Right lobe of liver (tissue), 4 donors: ENCODE measurements at regions not wholly inside any gene's neighbourhood (a gene's known extent, or its start where the extent isn't known, plus 50 kb on each side); places are given as distances from the start of the nearest gene placed in this dataset.

Experiments
- POLR2A ChIP-seq: fragments of 450-650 bp; IDR thresholded peaks from one replicate; pipeline ENCODE4 v1.6.1; 2017; ENCODE audit warnings: antibody characterized with exemption, mild to moderate bottlenecking
- TF ChIP-seq, protein P1 (sequence below), 4 donors: fragments of 200-600 bp in 3 of 4; fragments of 450-650 bp in 1 of 4; IDR thresholded peaks; one replicate each; pipeline versions ENCODE4 v1.5.1 to v1.8.0; 2016 to 2022; ENCODE audit warnings: antibody characterized with exemption in 4 of 4, mild to moderate bottlenecking in 2 of 4
- donor health status: DM: no; HTN: no; CAD: no.
- donor health status: DM: no; HTN: no; CAD: no.
- donor health status: DM: no; HTN: yes; CAD: no.

GRCh38 chr4:116243431-116243830 is 841.9 kb downstream of the TRAM1L1 start:
- TF ChIP-seq, protein P1, sequence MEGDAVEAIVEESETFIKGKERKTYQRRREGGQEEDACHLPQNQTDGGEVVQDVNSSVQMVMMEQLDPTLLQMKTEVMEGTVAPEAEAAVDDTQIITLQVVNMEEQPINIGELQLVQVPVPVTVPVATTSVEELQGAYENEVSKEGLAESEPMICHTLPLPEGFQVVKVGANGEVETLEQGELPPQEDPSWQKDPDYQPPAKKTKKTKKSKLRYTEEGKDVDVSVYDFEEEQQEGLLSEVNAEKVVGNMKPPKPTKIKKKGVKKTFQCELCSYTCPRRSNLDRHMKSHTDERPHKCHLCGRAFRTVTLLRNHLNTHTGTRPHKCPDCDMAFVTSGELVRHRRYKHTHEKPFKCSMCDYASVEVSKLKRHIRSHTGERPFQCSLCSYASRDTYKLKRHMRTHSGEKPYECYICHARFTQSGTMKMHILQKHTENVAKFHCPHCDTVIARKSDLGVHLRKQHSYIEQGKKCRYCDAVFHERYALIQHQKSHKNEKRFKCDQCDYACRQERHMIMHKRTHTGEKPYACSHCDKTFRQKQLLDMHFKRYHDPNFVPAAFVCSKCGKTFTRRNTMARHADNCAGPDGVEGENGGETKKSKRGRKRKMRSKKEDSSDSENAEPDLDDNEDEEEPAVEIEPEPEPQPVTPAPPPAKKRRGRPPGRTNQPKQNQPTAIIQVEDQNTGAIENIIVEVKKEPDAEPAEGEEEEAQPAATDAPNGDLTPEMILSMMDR (IDR thresholded peaks at IDR 0.05): no peak
- TF ChIP-seq POLR2A: no peak
